GM12878 (cell line): ENCODE measurements at regions not wholly inside any gene's neighbourhood (a gene's known extent, or its start where the extent isn't known, plus 50 kb on each side); places are given as distances from the start of the nearest gene placed in this dataset.

ENCODE experiments used
- ATAC-seq: fragments of 200-7000 bp; cut with Tn5 transposase; 3 replicates; pipeline ENCODE4 v1.9.1; 2020; ENCODE audit warnings: mild to moderate bottlenecking, moderate library complexity
- BruUV-seq: library from RNA; stranded (reverse); fragments of 400-500 nt; replicated peaks from 2 replicates; lab custom pipeline; 2021; lab: Mats Ljungman, UMichigan
- CTCF ChIA-PET: fragments of 300-600 bp; sonication (Branson Sonifier 250); formaldehyde crosslinking; extraction: SDS; loops from one replicate; lab custom pipeline; 2021; ENCODE audit warnings: inconsistent platforms; lab: Yijun Ruan, JAX
- POLR2A ChIA-PET: fragments of 350-600 bp; formaldehyde crosslinking; extraction: SDS; loops from one replicate; lab custom pipeline; 2021; ENCODE audit warnings: inconsistent platforms; lab: Charles Lee
- RAD21 ChIA-PET: fragments of 300-600 bp; sonication (Branson Sonifier 250); formaldehyde crosslinking; loops from one replicate; lab custom pipeline; 2023; ENCODE audit warnings: antibody characterized with exemption; ENCODE audit not compliant: unreplicated experiment; lab: Charles Lee
- SMC1A ChIA-PET: fragments of 300-600 bp; sonication (Branson Sonifier 250); formaldehyde crosslinking; loops from one replicate; lab custom pipeline; 2023; ENCODE audit not compliant: unreplicated experiment, uncharacterized antibody; lab: Charles Lee
- DNase-seq: peaks from one replicate; pipeline ENCODE4 v3.0.0-alpha.2; 2011; ENCODE audit warnings: low read depth, low spot score
- FAIRE-seq: peaks from 3 replicates; lab custom pipeline; 2011; peaks lifted over from hg19 to GRCh38; lab: Jason Lieb, UNC
- H2AFZ ChIP-seq: 2 replicates; pipeline ENCODE4 v1.6.0; 2011; ENCODE audit warnings: low read depth, low read length, control low read depth; ENCODE audit not compliant: control insufficient read depth
- H3K27ac ChIP-seq: 2 replicates; pipeline ENCODE4 v1.5.1; 2011; ENCODE audit warnings: control low read depth; ENCODE audit not compliant: control insufficient read depth, insufficient read depth
- H3K27me3 ChIP-seq, 2 experiments: replicated peaks in 1 of 2; 2 replicates each; pipeline versions ENCODE4 v1.6.0 to v1.6.1; 2011; ENCODE audit warnings: low read length in 1 of 2; ENCODE audit not compliant: control insufficient read depth in 2 of 2, insufficient read depth in 2 of 2
- H3K36me3 ChIP-seq, 2 experiments: 2 replicates each; pipeline ENCODE4 v1.5.1; 2011; ENCODE audit warnings: low read length in 1 of 2; ENCODE audit not compliant: control insufficient read depth in 2 of 2, insufficient read depth in 2 of 2
- H3K4me1 ChIP-seq: 2 replicates; pipeline ENCODE4 v1.6.1; 2011; ENCODE audit warnings: mild to moderate bottlenecking, low read length, moderate library complexity, mixed read lengths; ENCODE audit not compliant: control insufficient read depth, insufficient read depth
- H3K4me2 ChIP-seq: 2 replicates; pipeline ENCODE4 v1.6.0; 2011; ENCODE audit warnings: control low read depth; ENCODE audit not compliant: control insufficient read depth, insufficient read depth
- H3K4me3 ChIP-seq: fragments of 200-600 bp; sonication (generic); 2 replicates; pipeline ENCODE4 v1.5.1; 2016
- H3K79me2 ChIP-seq: 2 replicates; pipeline ENCODE4 v1.6.0; 2011; ENCODE audit warnings: low read length; ENCODE audit not compliant: control insufficient read depth, insufficient read depth
- H3K9ac ChIP-seq: 2 replicates; pipeline ENCODE4 v1.8.0; 2011; ENCODE audit warnings: low read length, control low read depth, mixed read lengths; ENCODE audit not compliant: control insufficient read depth, insufficient read depth
- H3K9me3 ChIP-seq: replicated peaks from 3 replicates; pipeline ENCODE4 v1.5.1; 2011; ENCODE audit warnings: mild to moderate bottlenecking, low read length; ENCODE audit not compliant: control insufficient read depth, insufficient read depth
- H4K20me1 ChIP-seq: 2 replicates; pipeline ENCODE4 v1.6.0; 2011; ENCODE audit not compliant: control insufficient read depth, insufficient read depth
- BCL11A ChIP-seq: IDR thresholded peaks from 2 replicates; pipeline ENCODE4 v1.6.1; 2011; ENCODE audit warnings: low read depth, low read length
- CHD1 ChIP-seq: IDR thresholded peaks from 2 replicates; pipeline ENCODE4 v1.6.1; 2012; ENCODE audit warnings: low read depth, low read length, improper control_type of control experiment
- CTCF ChIP-seq, 3 experiments: IDR thresholded peaks in 2 of 3; conservative IDR thresholded peaks in 1 of 3; 2 replicates each; pipeline ENCODE4 v1.5.1; 2011; ENCODE audit warnings: low read depth in 3 of 3, low read length in 3 of 3, mild to moderate bottlenecking in 3 of 3, control low read depth in 2 of 3, moderate library complexity in 2 of 3, inconsistent platforms in 1 of 3, mixed read lengths in 1 of 3; ENCODE audit not compliant: control insufficient read depth in 2 of 3, insufficient read depth in 1 of 3; ENCODE audit errors: extremely low read depth in 1 of 3
- E4F1 ChIP-seq: fragments of 450-650 bp; IDR thresholded peaks from 2 replicates; pipeline ENCODE4 v1.6.1; 2018; ENCODE audit warnings: borderline replicate concordance, mild to moderate bottlenecking; ENCODE audit not compliant: partially characterized antibody
- HDAC2 ChIP-seq: fragments of 200-600 bp; sonication (generic); IDR thresholded peaks from 2 replicates; pipeline ENCODE4 v1.6.1; 2017
- RB1 ChIP-seq: fragments of 450-650 bp; formaldehyde crosslinking; IDR thresholded peaks from 2 replicates; pipeline ENCODE4 v1.6.1; 2017; ENCODE audit warnings: mild to moderate bottlenecking, borderline replicate concordance
- ZNF207 ChIP-seq: fragments of 450-650 bp; IDR thresholded peaks from 2 replicates; pipeline ENCODE4 v1.6.1; 2014; ENCODE audit warnings: antibody characterized with exemption, mild to moderate bottlenecking, borderline replicate concordance
- WGBS: methylation state at CpG from one replicate; pipeline ENCODE4 v1.1.6; 2016; ENCODE audit warnings: low lambda C conversion rate; ENCODE audit not compliant: insufficient replicate concordance, insufficient coverage; ENCODE audit errors: missing lambda C conversion rate; 5-methylcytosine and 5-hydroxymethylcytosine counted together
- in situ Hi-C: fragments of 300-500 bp; cut with MboI; formaldehyde crosslinking; loops from 9 replicates; pipeline ENCODE4 v1.14.3; 2018; ENCODE audit warnings: mixed read lengths
- intact Hi-C: fragments of 100-400 bp; cut with micrococcal nuclease; formaldehyde crosslinking; loops from one replicate; pipeline ENCODE4 v1.14.2; 2022; ENCODE audit not compliant: unreplicated experiment
- TF ChIP-seq, protein P1 (sequence below): IDR thresholded peaks from 2 replicates; pipeline ENCODE4 v1.6.1; 2012; ENCODE audit warnings: low read length, inconsistent platforms
- TF ChIP-seq, protein P2 (sequence below): fragments of 450-650 bp; IDR thresholded peaks from 2 replicates; pipeline ENCODE4 v1.6.1; 2016; ENCODE audit warnings: mild to moderate bottlenecking
- TF ChIP-seq, protein P3 (sequence below): IDR thresholded peaks from 2 replicates; pipeline ENCODE4 v1.6.1; 2012; ENCODE audit warnings: improper control_type of control experiment, low read depth, low read length; ENCODE audit not compliant: insufficient replicate concordance

- SMC1A ChIA-PET: interaction anchor here (0.7 to 1.4 kb wide), 2 partner anchors 17 to 95 kb away, joined by 3 to 4 read pairs; no protein-coding TSS in a partner anchor
- Histone ChIP-seq H3K36me3 (no peaks in the 10 kb centered on the region), H4K20me1 (no peaks in the 10 kb centered on the region), H3K27me3 (no peaks in the 10 kb centered on the region)
- intact Hi-C loops: no loop called here
- CTCF ChIA-PET: interaction anchor here (0.6 to 1.1 kb wide), 2 partner anchors 7 to 15 kb away, joined by 4 read pairs; no protein-coding TSS in a partner anchor
- TF ChIP-seq BCL11A (no peak), HDAC2 (no peak), CTCF (IDR thresholded peaks at IDR 0.05 in 2 of 3, conservative IDR thresholded peaks at IDR 0.05 in 1 of 3; ENCODE audit: control insufficient read depth in 2 of 3, extremely low read depth in 1 of 3, insufficient read depth in 1 of 3, low read depth in 3 of 3, low read length in 3 of 3) (no peak), CHD1 (no peak), RB1 (no peak), E4F1 (no peak), ZNF207 (no peak)
- TF ChIP-seq, protein P1, sequence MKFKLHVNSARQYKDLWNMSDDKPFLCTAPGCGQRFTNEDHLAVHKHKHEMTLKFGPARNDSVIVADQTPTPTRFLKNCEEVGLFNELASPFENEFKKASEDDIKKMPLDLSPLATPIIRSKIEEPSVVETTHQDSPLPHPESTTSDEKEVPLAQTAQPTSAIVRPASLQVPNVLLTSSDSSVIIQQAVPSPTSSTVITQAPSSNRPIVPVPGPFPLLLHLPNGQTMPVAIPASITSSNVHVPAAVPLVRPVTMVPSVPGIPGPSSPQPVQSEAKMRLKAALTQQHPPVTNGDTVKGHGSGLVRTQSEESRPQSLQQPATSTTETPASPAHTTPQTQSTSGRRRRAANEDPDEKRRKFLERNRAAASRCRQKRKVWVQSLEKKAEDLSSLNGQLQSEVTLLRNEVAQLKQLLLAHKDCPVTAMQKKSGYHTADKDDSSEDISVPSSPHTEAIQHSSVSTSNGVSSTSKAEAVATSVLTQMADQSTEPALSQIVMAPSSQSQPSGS: no peak
- TF ChIP-seq, protein P2, sequence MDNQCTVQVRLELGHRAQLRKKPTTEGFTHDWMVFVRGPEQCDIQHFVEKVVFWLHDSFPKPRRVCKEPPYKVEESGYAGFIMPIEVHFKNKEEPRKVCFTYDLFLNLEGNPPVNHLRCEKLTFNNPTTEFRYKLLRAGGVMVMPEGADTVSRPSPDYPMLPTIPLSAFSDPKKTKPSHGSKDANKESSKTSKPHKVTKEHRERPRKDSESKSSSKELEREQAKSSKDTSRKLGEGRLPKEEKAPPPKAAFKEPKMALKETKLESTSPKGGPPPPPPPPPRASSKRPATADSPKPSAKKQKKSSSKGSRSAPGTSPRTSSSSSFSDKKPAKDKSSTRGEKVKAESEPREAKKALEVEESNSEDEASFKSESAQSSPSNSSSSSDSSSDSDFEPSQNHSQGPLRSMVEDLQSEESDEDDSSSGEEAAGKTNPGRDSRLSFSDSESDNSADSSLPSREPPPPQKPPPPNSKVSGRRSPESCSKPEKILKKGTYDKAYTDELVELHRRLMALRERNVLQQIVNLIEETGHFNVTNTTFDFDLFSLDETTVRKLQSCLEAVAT: no peak
- TF ChIP-seq, protein P3, sequence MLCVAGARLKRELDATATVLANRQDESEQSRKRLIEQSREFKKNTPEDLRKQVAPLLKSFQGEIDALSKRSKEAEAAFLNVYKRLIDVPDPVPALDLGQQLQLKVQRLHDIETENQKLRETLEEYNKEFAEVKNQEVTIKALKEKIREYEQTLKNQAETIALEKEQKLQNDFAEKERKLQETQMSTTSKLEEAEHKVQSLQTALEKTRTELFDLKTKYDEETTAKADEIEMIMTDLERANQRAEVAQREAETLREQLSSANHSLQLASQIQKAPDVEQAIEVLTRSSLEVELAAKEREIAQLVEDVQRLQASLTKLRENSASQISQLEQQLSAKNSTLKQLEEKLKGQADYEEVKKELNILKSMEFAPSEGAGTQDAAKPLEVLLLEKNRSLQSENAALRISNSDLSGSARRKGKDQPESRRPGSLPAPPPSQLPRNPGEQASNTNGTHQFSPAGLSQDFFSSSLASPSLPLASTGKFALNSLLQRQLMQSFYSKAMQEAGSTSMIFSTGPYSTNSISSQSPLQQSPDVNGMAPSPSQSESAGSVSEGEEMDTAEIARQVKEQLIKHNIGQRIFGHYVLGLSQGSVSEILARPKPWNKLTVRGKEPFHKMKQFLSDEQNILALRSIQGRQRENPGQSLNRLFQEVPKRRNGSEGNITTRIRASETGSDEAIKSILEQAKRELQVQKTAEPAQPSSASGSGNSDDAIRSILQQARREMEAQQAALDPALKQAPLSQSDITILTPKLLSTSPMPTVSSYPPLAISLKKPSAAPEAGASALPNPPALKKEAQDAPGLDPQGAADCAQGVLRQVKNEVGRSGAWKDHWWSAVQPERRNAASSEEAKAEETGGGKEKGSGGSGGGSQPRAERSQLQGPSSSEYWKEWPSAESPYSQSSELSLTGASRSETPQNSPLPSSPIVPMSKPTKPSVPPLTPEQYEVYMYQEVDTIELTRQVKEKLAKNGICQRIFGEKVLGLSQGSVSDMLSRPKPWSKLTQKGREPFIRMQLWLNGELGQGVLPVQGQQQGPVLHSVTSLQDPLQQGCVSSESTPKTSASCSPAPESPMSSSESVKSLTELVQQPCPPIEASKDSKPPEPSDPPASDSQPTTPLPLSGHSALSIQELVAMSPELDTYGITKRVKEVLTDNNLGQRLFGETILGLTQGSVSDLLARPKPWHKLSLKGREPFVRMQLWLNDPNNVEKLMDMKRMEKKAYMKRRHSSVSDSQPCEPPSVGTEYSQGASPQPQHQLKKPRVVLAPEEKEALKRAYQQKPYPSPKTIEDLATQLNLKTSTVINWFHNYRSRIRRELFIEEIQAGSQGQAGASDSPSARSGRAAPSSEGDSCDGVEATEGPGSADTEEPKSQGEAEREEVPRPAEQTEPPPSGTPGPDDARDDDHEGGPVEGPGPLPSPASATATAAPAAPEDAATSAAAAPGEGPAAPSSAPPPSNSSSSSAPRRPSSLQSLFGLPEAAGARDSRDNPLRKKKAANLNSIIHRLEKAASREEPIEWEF: no peak
- TF ChIP-seq, all 136 proteins: peak for 0
- in situ Hi-C loops: no loop called here
- FAIRE-seq (no peak), DNase-seq (no peak), ATAC-seq (no peak)
- no peaks in the 10 kb centered on the region for H3K4me1 ChIP-seq
- no peak overlapping the region for H2AFZ ChIP-seq
- H3K27ac ChIP-seq: no peak overlapping the region
- RAD21 ChIA-PET: no interaction called here
- H3K79me2 ChIP-seq: no peaks in the 10 kb centered on the region
- no peak overlapping the region for H3K4me2 ChIP-seq
- BruUV-seq: no TSS peak
- POLR2A ChIA-PET: no interaction called here
- H3K9ac ChIP-seq: no peak overlapping the region
- WGBS: 86% methylated on average over 4 of the region's 4 CpGs
- no peaks in the 10 kb centered on the region for H3K9me3 ChIP-seq
- H3K4me3 ChIP-seq: no peak overlapping the region
Observed at GRCh38 chr2:144190908-144191605, 328.9 kb downstream of the ZEB2 start.
